CD4-positive, alpha-beta T cell (primary cell): ENCODE measurements at regions not wholly inside any gene's neighbourhood (a gene's known extent, or its start where the extent isn't known, plus 50 kb on each side); places are given as distances from the start of the nearest gene placed in this dataset.
"Not testable (repeated sequence)": the region's sequence is repeated elsewhere in the genome, so short reads cannot be mapped to it uniquely, and the experiment has no call there.

ENCODE experiments used
- ATAC-seq: fragments of 200-7000 bp; cut with Tn5 transposase; one replicate; pipeline ENCODE4 v1.10.0; 2022; ENCODE audit warnings: mild to moderate bottlenecking; ENCODE audit not compliant: poor library complexity
- CTCF ChIA-PET: fragments of 350-600 bp; sonication (Branson Sonifier 250); formaldehyde crosslinking; loops from one replicate; lab custom pipeline; 2021; ENCODE audit warnings: antibody characterized with exemption, inconsistent platforms; lab: Charles Lee
- POLR2A ChIA-PET: fragments of 350-600 bp; sonication (Branson Sonifier 250); formaldehyde crosslinking; loops from one replicate; lab custom pipeline; 2021; ENCODE audit warnings: antibody characterized with exemption, inconsistent platforms; lab: Charles Lee
- DNase-seq, 14 experiments: peaks; one replicate each; pipeline ENCODE4 v3.0.0-alpha.2; 2013 to 2020; ENCODE audit warnings: mixed read lengths in 2 of 14
- H3K27ac ChIP-seq, 2 donors: one replicate each; pipeline versions ENCODE4 v1.5.1 to v1.7.0; 2013; ENCODE audit warnings: low read length in 2 of 2, low read depth in 1 of 2, mild to moderate bottlenecking in 1 of 2
- H3K27me3 ChIP-seq, 2 experiments: 1 replicate in 1 of 2; 2 replicates in 1 of 2; pipeline versions ENCODE4 v1.6.1 to v1.7.0; 2013; ENCODE audit warnings: low read length in 2 of 2, control low read depth in 1 of 2, mild to moderate bottlenecking in 1 of 2, moderate library complexity in 1 of 2; ENCODE audit not compliant: insufficient read depth in 2 of 2, control insufficient read depth in 1 of 2
- H3K36me3 ChIP-seq: one replicate; pipeline ENCODE4 v1.6.1; 2013; ENCODE audit warnings: low read length, control low read depth; ENCODE audit not compliant: insufficient read depth
- H3K4me1 ChIP-seq: one replicate; pipeline ENCODE4 v1.6.1; 2013; ENCODE audit warnings: low read length, control low read depth; ENCODE audit not compliant: insufficient read depth
- H3K4me3 ChIP-seq: one replicate; pipeline ENCODE4 v1.5.1; 2013; ENCODE audit warnings: mild to moderate bottlenecking, low read length, moderate library complexity
- H3K9me3 ChIP-seq, 2 experiments: 1 replicate in 1 of 2; 2 replicates in 1 of 2; pipeline versions ENCODE4 v1.6.1 to v1.7.0; 2013; ENCODE audit warnings: low read length in 2 of 2, mild to moderate bottlenecking in 2 of 2, control low read depth in 1 of 2, moderate library complexity in 1 of 2; ENCODE audit not compliant: control insufficient read depth in 1 of 2, insufficient read depth in 1 of 2
- H3K27ac Mint-ChIP-seq: one replicate; pipeline ENCODE4 v1.8.0; 2020; ENCODE audit warnings: mixed read lengths
- H3K27me3 Mint-ChIP-seq: one replicate; pipeline ENCODE4 v1.8.0; 2021; ENCODE audit warnings: mixed read lengths
- H3K36me3 Mint-ChIP-seq: one replicate; pipeline ENCODE4 v1.8.0; 2021; ENCODE audit warnings: low read depth, mixed read lengths
- H3K4me1 Mint-ChIP-seq: one replicate; pipeline ENCODE4 v1.8.0; 2021; ENCODE audit warnings: low read depth, mixed read lengths
- H3K4me3 Mint-ChIP-seq: one replicate; pipeline ENCODE4 v1.8.0; 2020; ENCODE audit warnings: mild to moderate bottlenecking, mixed read lengths
- H3K9me3 Mint-ChIP-seq: one replicate; pipeline ENCODE4 v1.8.0; 2020; ENCODE audit warnings: mixed read lengths
- intact Hi-C, 2 experiments: fragments of 100-400 bp; cut with DNase I in 1 of 2; cut with micrococcal nuclease in 1 of 2; formaldehyde crosslinking; loops; one replicate each; pipeline versions ENCODE4 v1.15.1 to v1.9.0; 2023 to 2025; cut with DNase I, micrococcal nuclease
- TF ChIP-seq, protein P1 (sequence below): fragments of 200-600 bp; IDR thresholded peaks from one replicate; pipeline ENCODE4 v1.8.0; 2022; ENCODE audit warnings: antibody characterized with exemption, mild to moderate bottlenecking

DNA sequence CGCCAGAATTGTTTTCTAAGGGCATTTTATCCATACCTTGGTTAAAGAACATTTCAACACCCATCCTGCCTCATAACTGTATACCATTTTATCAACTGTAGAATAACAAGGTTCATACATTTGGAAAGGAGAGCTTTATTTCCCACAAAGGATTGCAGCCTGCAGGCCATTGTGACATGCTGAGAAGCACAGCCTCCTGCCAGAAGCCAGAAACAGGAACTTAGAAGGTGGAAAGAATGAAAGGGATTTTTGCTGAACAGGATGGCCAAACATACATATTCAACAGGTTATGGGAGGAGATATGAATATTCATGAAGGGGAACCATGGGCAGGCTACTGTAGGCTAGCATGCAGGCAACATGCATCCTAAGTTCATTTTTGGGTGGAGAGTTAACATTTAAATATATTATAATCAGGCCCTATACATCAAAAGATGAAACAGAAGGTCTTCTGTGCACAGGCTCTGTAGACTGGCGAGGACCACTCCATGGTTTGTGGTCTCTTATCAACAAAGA lies 59.9 kb upstream of the DIRAS2 start:
- TF ChIP-seq, protein P1, sequence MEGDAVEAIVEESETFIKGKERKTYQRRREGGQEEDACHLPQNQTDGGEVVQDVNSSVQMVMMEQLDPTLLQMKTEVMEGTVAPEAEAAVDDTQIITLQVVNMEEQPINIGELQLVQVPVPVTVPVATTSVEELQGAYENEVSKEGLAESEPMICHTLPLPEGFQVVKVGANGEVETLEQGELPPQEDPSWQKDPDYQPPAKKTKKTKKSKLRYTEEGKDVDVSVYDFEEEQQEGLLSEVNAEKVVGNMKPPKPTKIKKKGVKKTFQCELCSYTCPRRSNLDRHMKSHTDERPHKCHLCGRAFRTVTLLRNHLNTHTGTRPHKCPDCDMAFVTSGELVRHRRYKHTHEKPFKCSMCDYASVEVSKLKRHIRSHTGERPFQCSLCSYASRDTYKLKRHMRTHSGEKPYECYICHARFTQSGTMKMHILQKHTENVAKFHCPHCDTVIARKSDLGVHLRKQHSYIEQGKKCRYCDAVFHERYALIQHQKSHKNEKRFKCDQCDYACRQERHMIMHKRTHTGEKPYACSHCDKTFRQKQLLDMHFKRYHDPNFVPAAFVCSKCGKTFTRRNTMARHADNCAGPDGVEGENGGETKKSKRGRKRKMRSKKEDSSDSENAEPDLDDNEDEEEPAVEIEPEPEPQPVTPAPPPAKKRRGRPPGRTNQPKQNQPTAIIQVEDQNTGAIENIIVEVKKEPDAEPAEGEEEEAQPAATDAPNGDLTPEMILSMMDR: no peak
- peaks cover 0 to 3% of the 10 kb centered on the region in 2 experiments for H3K9me3 ChIP-seq
- Mint-ChIP-seq H3K4me3 (no peak overlapping the region), H3K4me1 (no peaks in the 10 kb centered on the region), H3K27me3 (peaks cover 23% of the 10 kb centered on the region), H3K36me3 (no peaks in the 10 kb centered on the region), H3K9me3 (no peaks in the 10 kb centered on the region), H3K27ac (no peak overlapping the region)
- H3K4me1 ChIP-seq: no peaks in the 10 kb centered on the region
- peak in 1 of 14 experiments; percentile 12 for DNase-seq
- H3K27ac ChIP-seq: no peak overlapping the region
- intact Hi-C loops: no loop called here
- ChIA-PET POLR2A (no interaction called here), CTCF (no interaction called here)
- no peaks in the 10 kb centered on the region for H3K27me3 ChIP-seq
- ATAC-seq: no peak
- no peak overlapping the region for H3K4me3 ChIP-seq
- H3K36me3 ChIP-seq: no peaks in the 10 kb centered on the region

GRCh38 chr9:90698871-90699440 lies 56.3 kb upstream of the DIRAS2 start:
- no peak overlapping the region for H3K4me3 Mint-ChIP-seq
- H3K27me3 Mint-ChIP-seq: peaks cover 23% of the 10 kb centered on the region
- Histone ChIP-seq H3K27ac (no peak overlapping the region), H3K27me3 (no peaks in the 10 kb centered on the region), H3K9me3 (peaks cover 0 to 4% of the 10 kb centered on the region in 2 experiments), H3K4me3 (no peak overlapping the region), H3K36me3 (no peaks in the 10 kb centered on the region), H3K4me1 (no peaks in the 10 kb centered on the region)
- ChIA-PET CTCF (no interaction called here), POLR2A (no interaction called here)
- DNase-seq: no peak
- intact Hi-C loops: no loop called here
- TF ChIP-seq, protein P1: no peak
- H3K4me1 Mint-ChIP-seq: no peaks in the 10 kb centered on the region
- H3K27ac Mint-ChIP-seq: no peak overlapping the region
- H3K36me3 Mint-ChIP-seq: no peaks in the 10 kb centered on the region
- no peaks in the 10 kb centered on the region for H3K9me3 Mint-ChIP-seq
- ATAC-seq: no peak

DNA sequence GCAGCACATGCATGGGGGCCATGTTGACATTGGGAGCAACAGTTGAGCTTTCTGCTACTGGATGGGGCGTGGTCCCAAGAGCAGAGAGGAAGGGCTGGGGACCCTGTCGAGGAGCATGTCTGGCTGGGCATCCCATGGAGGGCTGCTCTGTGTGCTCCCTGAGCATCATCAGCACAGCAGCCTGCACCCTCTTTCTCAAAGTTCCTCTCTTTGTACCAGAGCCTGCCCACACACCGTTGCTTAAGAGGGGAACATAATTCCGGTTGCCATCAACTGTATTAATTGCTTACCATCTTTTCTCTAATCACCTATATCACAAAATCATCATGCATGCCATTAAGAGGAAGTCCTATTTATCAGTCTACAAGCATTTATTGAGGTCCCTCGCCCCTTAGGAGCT lies 55.2 kb upstream of the DIRAS2 start:
- Histone ChIP-seq H3K27me3 (no peaks in the 10 kb centered on the region), H3K9me3 (peaks cover 0 to 5% of the 10 kb centered on the region in 2 experiments), H3K4me1 (no peaks in the 10 kb centered on the region), H3K27ac (no peak overlapping the region), H3K4me3 (no peak overlapping the region), H3K36me3 (no peaks in the 10 kb centered on the region)
- ATAC-seq (no peak), DNase-seq (no peak)
- POLR2A ChIA-PET: no interaction called here
- no peaks in the 10 kb centered on the region for H3K36me3 Mint-ChIP-seq
- H3K27ac Mint-ChIP-seq: no peak overlapping the region
- TF ChIP-seq, protein P1: no peak
- no peaks in the 10 kb centered on the region for H3K9me3 Mint-ChIP-seq
- H3K4me1 Mint-ChIP-seq: no peaks in the 10 kb centered on the region
- no peak overlapping the region for H3K4me3 Mint-ChIP-seq
- H3K27me3 Mint-ChIP-seq: peaks cover 20% of the 10 kb centered on the region
- intact Hi-C loops: no loop called here
- CTCF ChIA-PET: interaction anchor here (1.8 kb wide), 1 partner anchor 24 kb away, joined by 3 read pairs; no protein-coding TSS in a partner anchor

DNA sequence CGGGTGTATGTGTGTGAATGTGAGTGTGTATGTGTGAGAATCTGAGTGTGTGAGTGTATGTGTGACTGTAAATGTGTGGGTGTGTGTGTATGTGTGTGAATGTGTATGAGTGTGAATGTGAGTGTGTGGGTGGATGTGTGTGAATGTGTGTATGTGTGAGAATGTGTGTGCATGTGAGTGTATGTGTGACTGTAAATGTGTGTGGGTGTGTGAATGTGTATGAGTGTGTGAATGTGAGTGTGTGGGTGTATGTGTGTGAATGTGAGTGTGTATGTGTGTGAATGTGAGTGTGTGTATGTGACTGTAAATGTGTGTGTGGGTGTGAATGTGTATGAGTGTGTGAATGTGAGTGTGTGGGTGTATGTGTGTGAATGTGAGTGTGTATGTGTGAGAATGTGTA lies 51.6 kb upstream of the DIRAS2 start:
- H3K9me3 ChIP-seq, H3K27ac Mint-ChIP-seq, H3K27me3 ChIP-seq, H3K27me3 Mint-ChIP-seq, intact Hi-C loops, H3K4me3 Mint-ChIP-seq, H3K27ac ChIP-seq, DNase-seq, POLR2A ChIA-PET, H3K4me1 ChIP-seq, H3K9me3 Mint-ChIP-seq, CTCF ChIA-PET, H3K36me3 ChIP-seq, H3K36me3 Mint-ChIP-seq, H3K4me1 Mint-ChIP-seq, H3K4me3 ChIP-seq, ATAC-seq: not testable (repeated sequence)
